B cell (primary cell): ENCODE measurements at regions not wholly inside any gene's neighbourhood (a gene's known extent, or its start where the extent isn't known, plus 50 kb on each side); places are given as distances from the start of the nearest gene placed in this dataset.

Experiments used
- EZH2 ChIP-seq: IDR thresholded peaks from 2 replicates; pipeline ENCODE4 v1.6.1; 2012; ENCODE audit warnings: borderline replicate concordance, low read depth, mild to moderate bottlenecking, moderate library complexity, low read length; ENCODE audit not compliant: insufficient read depth, poor library complexity, severe bottlenecking
- TF ChIP-seq, protein P1 (sequence below): fragments of 200-600 bp; IDR thresholded peaks from one replicate; pipeline ENCODE4 v1.8.0; 2022; ENCODE audit warnings: antibody characterized with exemption, mild to moderate bottlenecking

DNA sequence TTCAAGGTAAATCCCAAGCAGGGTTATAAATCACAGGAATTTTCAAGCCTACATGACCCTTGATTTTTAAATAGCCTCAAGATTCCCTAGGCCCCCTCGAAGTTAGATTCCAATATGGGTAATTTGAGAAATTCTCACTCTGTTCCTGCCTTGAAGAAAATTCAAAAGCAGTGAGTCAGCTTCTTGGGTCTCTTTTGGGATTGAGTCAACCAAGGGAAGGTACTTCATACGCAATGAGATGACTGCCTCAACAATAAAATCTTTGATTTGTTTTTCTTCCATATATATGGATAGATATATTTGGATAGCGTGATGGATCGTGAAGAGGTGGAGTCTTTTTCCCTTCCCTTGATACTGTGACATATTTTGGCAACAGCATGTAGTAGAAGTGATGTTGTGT, 180.4 kb upstream of the ATP2B1 start:
- TF ChIP-seq, protein P1, sequence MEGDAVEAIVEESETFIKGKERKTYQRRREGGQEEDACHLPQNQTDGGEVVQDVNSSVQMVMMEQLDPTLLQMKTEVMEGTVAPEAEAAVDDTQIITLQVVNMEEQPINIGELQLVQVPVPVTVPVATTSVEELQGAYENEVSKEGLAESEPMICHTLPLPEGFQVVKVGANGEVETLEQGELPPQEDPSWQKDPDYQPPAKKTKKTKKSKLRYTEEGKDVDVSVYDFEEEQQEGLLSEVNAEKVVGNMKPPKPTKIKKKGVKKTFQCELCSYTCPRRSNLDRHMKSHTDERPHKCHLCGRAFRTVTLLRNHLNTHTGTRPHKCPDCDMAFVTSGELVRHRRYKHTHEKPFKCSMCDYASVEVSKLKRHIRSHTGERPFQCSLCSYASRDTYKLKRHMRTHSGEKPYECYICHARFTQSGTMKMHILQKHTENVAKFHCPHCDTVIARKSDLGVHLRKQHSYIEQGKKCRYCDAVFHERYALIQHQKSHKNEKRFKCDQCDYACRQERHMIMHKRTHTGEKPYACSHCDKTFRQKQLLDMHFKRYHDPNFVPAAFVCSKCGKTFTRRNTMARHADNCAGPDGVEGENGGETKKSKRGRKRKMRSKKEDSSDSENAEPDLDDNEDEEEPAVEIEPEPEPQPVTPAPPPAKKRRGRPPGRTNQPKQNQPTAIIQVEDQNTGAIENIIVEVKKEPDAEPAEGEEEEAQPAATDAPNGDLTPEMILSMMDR, result no peak
- TF ChIP-seq EZH2, result no peak
